ENCODE measurements at regions not wholly inside any gene's neighbourhood (a gene's known extent, or its start where the extent isn't known, plus 50 kb on each side); places are given as distances from the start of the nearest gene placed in this dataset.

DNA sequence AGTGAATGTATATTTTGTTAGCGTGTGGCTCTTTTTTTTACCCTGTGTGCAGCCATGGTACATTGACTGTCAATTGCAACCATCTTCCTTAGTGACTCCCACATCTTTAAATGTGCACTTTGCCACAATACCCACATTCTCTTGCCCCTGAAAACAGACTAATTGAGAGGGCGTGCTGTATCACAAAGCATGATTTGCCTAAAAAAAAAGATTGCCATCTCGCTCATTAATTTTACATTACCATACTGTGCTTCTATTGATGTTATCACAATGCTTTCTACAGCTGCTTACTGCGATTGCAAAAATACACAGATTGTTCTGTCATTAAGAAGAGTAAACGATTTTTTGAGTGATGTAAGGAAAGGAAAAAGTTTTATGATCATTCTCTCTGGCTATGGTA lies 613.1 kb upstream of the NRP1 start:
- H3K4me2 ChIP-seq (ENCODE audit: insufficient read depth, insufficient read length, low read length): no peak overlapping the region
- H3K79me2 ChIP-seq (ENCODE audit: insufficient read depth, low read length): no peaks in the 10 kb centered on the region
- H3K18ac ChIP-seq (ENCODE audit: insufficient read length, low read depth, low read length): no peak overlapping the region
- no peak overlapping the region for H2BK120ac ChIP-seq (ENCODE audit: low read depth, low read length, poor library complexity, severe bottlenecking)
- H2BK20ac ChIP-seq (ENCODE audit: low read depth, low read length, poor library complexity, severe bottlenecking): no peak overlapping the region
- H3K23me2 ChIP-seq (ENCODE audit: insufficient read length, low read depth, low read length, poor library complexity, severe bottlenecking): no peaks in the 10 kb centered on the region
- peaks cover 11 to 17% of the 10 kb centered on the region in 2 experiments for H3K9me3 Mint-ChIP-seq
- no peak overlapping the region for H4K8ac ChIP-seq (replicated peaks; ENCODE audit: insufficient read length, low read depth, low read length)
- no peak overlapping the region for H2BK5ac ChIP-seq (ENCODE audit: insufficient read length, low read length)
- H4K5ac ChIP-seq (ENCODE audit: insufficient read length, low read depth, low read length): no peak overlapping the region
- no peaks in the 10 kb centered on the region for H3K9me3 ChIP-seq (ENCODE audit: control insufficient read depth, low read depth, low read length)
- peaks cover 9 to 15% (median 15%) of the 10 kb centered on the region in 3 experiments for H3K36me3 Mint-ChIP-seq (ENCODE audit: insufficient read depth in 1 of 3, low read depth in 3 of 3)
- no peaks in the 10 kb centered on the region for H3K79me1 ChIP-seq (ENCODE audit: insufficient read depth, low read depth, low read length, poor library complexity, severe bottlenecking)
- WGBS (ENCODE audit: extremely low coverage, insufficient read length, low lambda C conversion rate): no CpG with 5 or more reads among the region's 5 CpGs
- H4K20me1 ChIP-seq (ENCODE audit: control insufficient read depth, insufficient read depth, insufficient read length): no peaks in the 10 kb centered on the region
- H3K4me1 ChIP-seq (ENCODE audit: insufficient read depth, low read length): no peaks in the 10 kb centered on the region; the same call in 1 of the 2 replicates
- no peaks in the 10 kb centered on the region; the same call in 1 of the 2 replicates for H3K27me3 Mint-ChIP-seq (ENCODE audit: low read depth)
- H3K27ac Mint-ChIP-seq: no peak overlapping the region
- no peak overlapping the region for H3K27ac ChIP-seq (ENCODE audit: insufficient read length, low read depth, low read length)
- no peak overlapping the region for H3K4ac ChIP-seq (ENCODE audit: low read depth, low read length)
- no peak overlapping the region for H2AFZ ChIP-seq (ENCODE audit: low read length)
- H2BK12ac ChIP-seq (ENCODE audit: insufficient read length, low read depth, low read length): no peak overlapping the region
- no peak for DNase-seq
- no peak overlapping the region for H3K56ac ChIP-seq (ENCODE audit: insufficient read length, low read depth, low read length)
- H3K4me3 Mint-ChIP-seq: no peak overlapping the region
- TF ChIP-seq, protein P1, sequence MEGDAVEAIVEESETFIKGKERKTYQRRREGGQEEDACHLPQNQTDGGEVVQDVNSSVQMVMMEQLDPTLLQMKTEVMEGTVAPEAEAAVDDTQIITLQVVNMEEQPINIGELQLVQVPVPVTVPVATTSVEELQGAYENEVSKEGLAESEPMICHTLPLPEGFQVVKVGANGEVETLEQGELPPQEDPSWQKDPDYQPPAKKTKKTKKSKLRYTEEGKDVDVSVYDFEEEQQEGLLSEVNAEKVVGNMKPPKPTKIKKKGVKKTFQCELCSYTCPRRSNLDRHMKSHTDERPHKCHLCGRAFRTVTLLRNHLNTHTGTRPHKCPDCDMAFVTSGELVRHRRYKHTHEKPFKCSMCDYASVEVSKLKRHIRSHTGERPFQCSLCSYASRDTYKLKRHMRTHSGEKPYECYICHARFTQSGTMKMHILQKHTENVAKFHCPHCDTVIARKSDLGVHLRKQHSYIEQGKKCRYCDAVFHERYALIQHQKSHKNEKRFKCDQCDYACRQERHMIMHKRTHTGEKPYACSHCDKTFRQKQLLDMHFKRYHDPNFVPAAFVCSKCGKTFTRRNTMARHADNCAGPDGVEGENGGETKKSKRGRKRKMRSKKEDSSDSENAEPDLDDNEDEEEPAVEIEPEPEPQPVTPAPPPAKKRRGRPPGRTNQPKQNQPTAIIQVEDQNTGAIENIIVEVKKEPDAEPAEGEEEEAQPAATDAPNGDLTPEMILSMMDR (conservative IDR thresholded peaks at IDR 0.05): no peak
- no peak overlapping the region for H3K14ac ChIP-seq (ENCODE audit: insufficient read depth, low read length)
- H4K91ac ChIP-seq (ENCODE audit: insufficient read length, low read depth, low read length): no peak overlapping the region
- H3K9ac ChIP-seq (ENCODE audit: extremely low read depth, insufficient read length, low read length): no peak overlapping the region
- H2BK15ac ChIP-seq (ENCODE audit: low read depth, low read length): no peak overlapping the region
- H3T11ph ChIP-seq (ENCODE audit: low read length): no peak overlapping the region
- H2AK5ac ChIP-seq (ENCODE audit: insufficient read length, low read length): no peak overlapping the region
- no peaks in the 10 kb centered on the region for H3K27me3 ChIP-seq (ENCODE audit: insufficient read depth, low read length)
- H3K23ac ChIP-seq (ENCODE audit: insufficient read length, low read depth, low read length): no peak overlapping the region
- H3K4me1 Mint-ChIP-seq: peaks cover 0 to 5% of the 10 kb centered on the region in 2 experiments; a peak in 2 of 4 replicates

Measured in H9 (cell line).